Neutrophil (primary cell): ENCODE measurements at regions not wholly inside any gene's neighbourhood (a gene's known extent, or its start where the extent isn't known, plus 50 kb on each side); places are given as distances from the start of the nearest gene placed in this dataset.

ENCODE experiments used
- H3K27ac ChIP-seq: fragments of 200-600 bp; sonication (generic); 2 replicates; pipeline ENCODE4 v1.5.1; 2016; ENCODE audit warnings: mild to moderate bottlenecking, moderate library complexity
- H3K27me3 ChIP-seq: fragments of 200-600 bp; sonication (generic); 2 replicates; pipeline ENCODE4 v1.6.0; 2016; ENCODE audit warnings: mild to moderate bottlenecking
- H3K36me3 ChIP-seq: fragments of 200-600 bp; sonication (generic); 2 replicates; pipeline ENCODE4 v1.5.1; 2017
- H3K4me1 ChIP-seq, 2 experiments: fragments of 200-600 bp in 1 of 2; sonication (generic) in 1 of 2; 1 replicate in 1 of 2; 2 replicates in 1 of 2; pipeline versions ENCODE4 v1.5.1 to v1.6.1; 2013 to 2016; ENCODE audit warnings: low read depth in 1 of 2, low read length in 1 of 2, mild to moderate bottlenecking in 1 of 2, moderate library complexity in 1 of 2; ENCODE audit not compliant: control insufficient read depth in 1 of 2, insufficient read depth in 1 of 2
- H3K4me3 ChIP-seq, 2 experiments: fragments of 200-600 bp in 1 of 2; sonication (generic) in 1 of 2; 1 replicate in 1 of 2; 2 replicates in 1 of 2; pipeline ENCODE4 v1.5.1; 2013 to 2016; ENCODE audit warnings: low read depth in 1 of 2, low read length in 1 of 2, mild to moderate bottlenecking in 1 of 2, moderate library complexity in 1 of 2
- H3K9me3 ChIP-seq: fragments of 200-600 bp; sonication (generic); 2 replicates; pipeline ENCODE4 v1.5.1; 2016
- CTCF ChIP-seq: fragments of 200-600 bp; sonication (generic); IDR thresholded peaks from 2 replicates; pipeline ENCODE4 v1.5.1; 2016; ENCODE audit warnings: antibody characterized with exemption

GRCh38 chr7:138258197-138258559 is 181.9 kb downstream of the AKR1D1 start:
- Histone ChIP-seq H3K27ac (peak overlapping the region; percentile 55), H3K4me3 (no peak overlapping the region), H3K4me1 (peaks cover 16 to 25% of the 10 kb centered on the region in 2 experiments), H3K36me3 (no peaks in the 10 kb centered on the region), H3K27me3 (no peaks in the 10 kb centered on the region), H3K9me3 (no peaks in the 10 kb centered on the region)
- no peak for TF ChIP-seq CTCF

- Histone ChIP-seq H3K4me1 (peaks cover 16 to 25% of the 10 kb centered on the region in 2 experiments), H3K9me3 (no peaks in the 10 kb centered on the region), H3K36me3 (no peaks in the 10 kb centered on the region), H3K27me3 (no peaks in the 10 kb centered on the region), H3K27ac (no peak overlapping the region), H3K4me3 (no peak overlapping the region)
- TF ChIP-seq CTCF, result no peak
Measured at GRCh38 chr7:138259675-138260074, 183.4 kb downstream of the AKR1D1 start.

GRCh38 chr7:138267934-138268333 is 191.7 kb downstream of the AKR1D1 start:
- no peak for TF ChIP-seq CTCF
- Histone ChIP-seq H3K27ac (no peak overlapping the region), H3K9me3 (no peaks in the 10 kb centered on the region), H3K36me3 (no peaks in the 10 kb centered on the region), H3K4me3 (no peak overlapping the region), H3K27me3 (no peaks in the 10 kb centered on the region), H3K4me1 (no peaks in the 10 kb centered on the region)

GRCh38 chr7:138276891-138277290 is 183.2 kb upstream of the TRIM24 start:
- Histone ChIP-seq H3K4me3 (no peak overlapping the region), H3K9me3 (no peaks in the 10 kb centered on the region)
- no peak for TF ChIP-seq CTCF

GRCh38 chr7:138278601-138279000 is 181.5 kb upstream of the TRIM24 start:
- H3K36me3 ChIP-seq, result no peaks in the 10 kb centered on the region
- no peaks in the 10 kb centered on the region for H3K27me3 ChIP-seq
- no peaks in the 10 kb centered on the region for H3K4me1 ChIP-seq
- no peaks in the 10 kb centered on the region for H3K9me3 ChIP-seq
- no peak overlapping the region for H3K27ac ChIP-seq
- no peak overlapping the region for H3K4me3 ChIP-seq
- no peak for TF ChIP-seq CTCF

More at GRCh38 chr7:138276891-138277290, 183.2 kb upstream of the TRIM24 start:
- Histone ChIP-seq H3K4me1 (no peaks in the 10 kb centered on the region), H3K36me3 (no peaks in the 10 kb centered on the region), H3K27me3 (no peaks in the 10 kb centered on the region), H3K27ac (no peak overlapping the region)

GRCh38 chr7:138282997-138283396 is 177.1 kb upstream of the TRIM24 start:
- Histone ChIP-seq H3K4me3 (no peak overlapping the region), H3K27me3 (no peaks in the 10 kb centered on the region), H3K4me1 (no peaks in the 10 kb centered on the region), H3K36me3 (no peaks in the 10 kb centered on the region), H3K27ac (no peak overlapping the region), H3K9me3 (no peaks in the 10 kb centered on the region)
- no peak for TF ChIP-seq CTCF
